H54 (cell line): ENCODE measurements at regions not wholly inside any gene's neighbourhood (a gene's known extent, or its start where the extent isn't known, plus 50 kb on each side); places are given as distances from the start of the nearest gene placed in this dataset.

ENCODE experiments used
- DNase-seq: peaks from one replicate; pipeline ENCODE4 v3.0.0; 2011; ENCODE audit warnings: low spot score, mixed read lengths; ENCODE audit not compliant: insufficient read length
- FAIRE-seq: peaks from 3 replicates; lab custom pipeline; 2011; peaks lifted over from hg19 to GRCh38; lab: Jason Lieb, UNC
- POLR2A ChIP-seq: IDR thresholded peaks from 2 replicates; pipeline ENCODE4 v1.6.1; 2011; ENCODE audit warnings: low read depth, mild to moderate bottlenecking, low read length

DNA sequence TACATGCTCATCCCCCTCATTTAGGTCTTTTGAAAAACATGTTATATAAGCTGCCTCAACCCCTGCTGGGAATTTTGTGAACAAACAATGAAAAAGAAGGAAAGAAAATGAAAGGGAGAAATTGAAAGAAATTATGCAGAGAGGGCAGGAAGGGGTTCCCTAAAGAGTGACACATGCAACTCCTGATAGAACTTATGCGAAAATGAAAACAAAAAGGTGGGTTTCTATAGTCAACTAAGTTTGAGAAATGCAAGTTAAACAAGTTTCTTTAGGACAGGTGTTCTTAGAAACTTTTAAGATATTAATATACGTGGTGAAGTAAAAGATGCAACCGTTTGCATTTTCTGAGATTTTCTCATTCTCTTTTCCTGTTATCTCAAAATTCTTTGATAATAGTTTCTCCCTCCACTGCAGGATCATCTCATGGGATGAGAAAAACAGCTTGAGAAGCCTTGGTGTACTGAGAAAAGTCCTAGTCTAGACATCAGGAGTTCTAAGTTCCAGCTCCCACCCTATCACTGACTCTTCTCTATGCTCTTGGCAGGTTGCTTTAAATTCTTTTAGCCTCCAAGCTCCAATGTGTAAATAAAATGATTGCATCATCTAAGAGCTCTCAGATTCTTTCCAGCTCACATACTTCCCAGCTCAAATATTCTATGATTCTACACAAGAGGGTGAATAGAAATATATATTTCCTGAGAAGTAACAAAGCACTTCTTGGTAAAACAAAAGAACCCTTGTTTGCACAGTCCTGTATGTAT, 109.2 kb downstream of the FAM76B start:
- FAIRE-seq, result no peak
- TF ChIP-seq POLR2A, result no peak
- no peak for DNase-seq

DNA sequence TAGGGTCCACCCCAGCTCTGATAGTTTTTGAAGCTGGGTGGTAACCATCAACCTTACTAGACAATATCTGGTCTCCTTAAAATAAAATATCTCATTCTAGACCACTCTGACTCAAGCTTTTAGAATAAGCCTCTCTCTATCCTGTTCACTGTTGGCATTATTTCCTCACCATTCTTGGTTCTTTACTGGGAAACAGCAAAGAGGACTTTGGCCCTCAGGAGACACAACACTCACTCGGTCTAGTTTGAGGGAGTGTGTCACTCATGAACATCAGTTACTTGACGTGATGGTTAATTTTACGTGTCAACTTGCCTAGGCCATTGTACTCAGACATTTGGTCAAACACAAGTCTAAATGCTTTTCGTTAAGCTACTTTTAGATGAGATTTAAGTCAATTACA, 110.6 kb downstream of the FAM76B start:
- FAIRE-seq (no peak), DNase-seq (no peak)
- TF ChIP-seq POLR2A, result no peak

- FAIRE-seq, result no peak
- no peak for TF ChIP-seq POLR2A
- DNase-seq, result no peak
Observed at GRCh38 chr11:95676308-95676707, 113.3 kb downstream of the FAM76B start.

GRCh38 chr11:95675585-95675984, 114.0 kb downstream of the FAM76B start:
- FAIRE-seq, result no peak
- TF ChIP-seq POLR2A, result no peak
- no peak for DNase-seq

DNA sequence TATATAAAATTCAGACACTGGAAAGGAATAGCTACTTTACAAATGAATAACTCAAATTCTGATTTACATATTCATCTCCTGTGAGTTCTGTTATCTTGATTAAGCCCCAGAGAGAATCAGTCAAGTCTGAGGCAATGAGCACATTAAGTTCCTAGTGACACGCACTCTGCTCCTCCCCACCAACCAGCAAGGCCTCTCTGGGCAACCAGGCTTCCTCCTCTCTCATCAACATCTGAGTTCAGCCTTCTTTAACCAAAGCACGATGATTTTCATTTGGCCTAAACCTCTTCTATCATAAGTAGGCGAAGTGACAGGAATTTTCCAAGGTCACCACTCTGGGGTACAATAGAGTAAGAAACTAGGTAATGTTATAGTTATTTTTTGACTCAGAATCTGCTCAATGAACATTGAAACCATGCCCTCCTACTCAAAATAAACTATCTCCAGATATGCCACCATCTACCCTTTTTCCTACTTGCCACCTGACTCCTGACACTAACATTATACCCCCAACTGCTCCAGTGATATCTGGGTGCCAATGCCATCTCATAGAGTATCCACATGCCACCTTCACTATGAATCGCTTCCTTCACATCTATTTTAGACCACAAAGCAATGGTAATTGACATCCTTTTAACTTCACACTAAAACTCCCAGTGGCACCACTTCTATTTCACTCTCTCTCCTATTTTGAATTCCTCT, 114.8 kb downstream of the FAM76B start:
- no peak for FAIRE-seq
- DNase-seq, result no peak
- TF ChIP-seq POLR2A, result no peak

DNA sequence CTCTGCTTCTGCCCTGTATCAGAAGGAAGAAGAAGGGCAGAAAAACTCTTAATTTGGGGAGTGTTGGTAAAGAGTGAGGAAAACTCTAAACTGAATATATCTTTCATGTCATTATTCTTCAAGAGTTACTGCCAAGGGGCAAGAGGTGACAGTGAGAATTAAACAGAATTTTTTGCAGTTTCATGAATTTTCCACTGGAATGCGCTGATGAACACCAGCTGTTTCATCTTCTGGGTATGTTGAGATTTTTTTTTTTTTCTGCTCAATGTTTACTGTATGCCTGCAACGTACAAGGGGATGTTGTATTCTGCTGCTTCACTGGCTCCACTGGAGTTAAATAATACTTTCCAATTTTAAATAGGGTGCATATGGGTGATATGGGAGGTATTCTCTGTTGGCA, 117.8 kb downstream of the FAM76B start:
- no peak for TF ChIP-seq POLR2A
- DNase-seq (no peak), FAIRE-seq (no peak)

- no peak for TF ChIP-seq POLR2A
- no peak for FAIRE-seq
- no peak for DNase-seq
Observed at GRCh38 chr11:95668131-95668530, 121.5 kb downstream of the FAM76B start.

- no peak for DNase-seq
- FAIRE-seq, result no peak
- no peak for TF ChIP-seq POLR2A
Observed at GRCh38 chr11:95661162-95661561, 128.4 kb downstream of the FAM76B start.

- DNase-seq (no peak), FAIRE-seq (no peak)
- no peak for TF ChIP-seq POLR2A
Observed at GRCh38 chr11:95660038-95660437, 129.5 kb downstream of the FAM76B start.

- DNase-seq (no peak), FAIRE-seq (no peak)
Observed at GRCh38 chr11:95659088-95659487, 130.5 kb downstream of the FAM76B start.

GRCh38 chr11:95655536-95655935, 134.0 kb downstream of the FAM76B start:
- DNase-seq (no peak), FAIRE-seq (no peak)
- TF ChIP-seq POLR2A, result no peak

More at GRCh38 chr11:95659088-95659487, 130.5 kb downstream of the FAM76B start:
- TF ChIP-seq POLR2A, result no peak

DNA sequence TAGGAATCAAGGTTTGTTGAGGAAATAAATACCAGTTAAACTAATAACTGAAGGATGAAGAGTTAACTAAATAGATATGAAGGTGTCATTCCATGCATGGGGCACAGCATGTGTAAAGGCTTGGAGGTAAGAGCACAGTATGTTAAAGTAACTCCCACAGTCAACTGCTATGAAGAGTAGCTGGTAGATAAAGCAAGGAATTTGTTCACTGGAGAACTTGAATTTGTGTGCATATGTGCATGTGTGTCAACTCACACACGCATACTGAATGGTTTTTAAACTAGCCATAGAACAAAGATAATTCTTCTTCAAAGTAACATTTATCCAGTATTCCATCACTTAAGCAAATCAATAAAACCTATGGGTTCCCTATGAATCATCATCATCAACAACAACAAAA, 135.9 kb downstream of the FAM76B start:
- DNase-seq (no peak), FAIRE-seq (no peak)
- TF ChIP-seq POLR2A, result no peak

- no peak for TF ChIP-seq POLR2A
- no peak for FAIRE-seq
- no peak for DNase-seq
Observed at GRCh38 chr11:95653099-95653498, 136.5 kb downstream of the FAM76B start.

DNA sequence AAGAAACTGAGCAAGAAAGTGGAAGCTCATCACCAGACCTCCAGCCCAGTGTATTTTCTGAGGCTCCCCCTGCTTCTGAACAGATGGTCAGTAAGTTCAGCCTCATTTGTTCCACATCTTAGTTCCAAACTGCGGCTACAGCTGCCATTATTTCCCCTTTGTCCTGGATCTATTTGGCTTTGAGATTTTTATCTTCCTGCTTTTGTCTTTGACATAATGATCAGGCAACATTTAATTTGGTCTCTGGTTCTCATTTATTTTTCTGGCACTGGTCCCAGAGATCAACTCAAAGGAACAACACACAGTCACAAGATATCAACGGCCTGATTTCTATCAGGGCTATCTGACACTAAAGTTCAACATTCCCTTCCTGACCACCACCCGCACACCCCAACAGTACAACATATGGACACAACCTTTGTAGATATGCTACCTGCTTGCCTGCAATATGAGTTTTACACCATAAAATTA, 137.5 kb downstream of the FAM76B start:
- DNase-seq (no peak), FAIRE-seq (no peak)
- TF ChIP-seq POLR2A, result no peak
